ENCODE measurements at regions not wholly inside any gene's neighbourhood (a gene's known extent, or its start where the extent isn't known, plus 50 kb on each side); places are given as distances from the start of the nearest gene placed in this dataset.

DNA sequence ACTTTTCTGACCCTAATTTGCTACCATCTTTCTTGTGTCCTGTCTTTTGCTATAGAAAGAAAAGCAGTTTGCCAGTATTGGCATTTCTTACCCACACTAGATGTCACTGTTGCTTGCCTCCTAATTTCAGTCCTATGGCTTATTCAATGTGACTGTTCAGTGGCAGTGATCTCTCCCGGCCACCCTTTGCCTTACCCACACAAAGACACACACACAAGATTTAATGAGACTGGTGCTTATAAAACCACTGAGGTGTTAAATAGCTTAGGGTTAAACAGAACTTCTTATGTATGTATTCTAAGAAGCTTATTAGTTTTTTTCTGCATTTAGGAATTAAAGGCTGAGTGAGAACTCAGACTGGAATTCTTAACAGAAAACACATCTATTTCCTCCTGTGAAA lies 233.6 kb upstream of the ASCC3 start:
- no peak for DNase-seq
- no peak overlapping the region for H3K9ac ChIP-seq (ENCODE audit: insufficient read depth, low read length, poor library complexity, severe bottlenecking)
- H3K4me3 Mint-ChIP-seq = no peak overlapping the region
- H3K27me3 Mint-ChIP-seq (ENCODE audit: low read depth in 3 of 3) = peaks cover 0 to 2% (median 0%) of the 10 kb centered on the region in 3 donors
- no peaks in the 10 kb centered on the region for H3K4me1 Mint-ChIP-seq
- no CpG with 5 or more reads among the region's 1 CpG for WGBS (ENCODE audit: insufficient coverage)
- H3K27me3 ChIP-seq (ENCODE audit: control insufficient read depth in 2 of 2, insufficient read depth in 2 of 2, low read length in 2 of 2) = no peaks in the 10 kb centered on the region
- no peak overlapping the region for H3K27ac ChIP-seq (ENCODE audit: low read depth in 1 of 2, low read length in 2 of 2)
- no peaks in the 10 kb centered on the region for H3K4me1 ChIP-seq (ENCODE audit: control insufficient read depth in 1 of 2, insufficient read depth in 2 of 2, low read length in 2 of 2)
- no peaks in the 10 kb centered on the region for H4K20me1 ChIP-seq (ENCODE audit: insufficient read depth, low read length)
- no peak overlapping the region for H3K4me3 ChIP-seq (replicated peaks in 1 of 3; ENCODE audit: low read depth in 2 of 3, low read length in 3 of 3)
- H3K36me3 ChIP-seq (replicated peaks in 1 of 2; ENCODE audit: control insufficient read depth in 1 of 2, insufficient read depth in 2 of 2, low read length in 2 of 2) = no peaks in the 10 kb centered on the region
- H3K4me2 ChIP-seq (replicated peaks; ENCODE audit: extremely low read depth, low read length, poor library complexity, severe bottlenecking) = no peak overlapping the region
- no peak for TF ChIP-seq CTCF (IDR thresholded peaks at IDR 0.05)
- H3K27ac Mint-ChIP-seq = no peak overlapping the region
- no peaks in the 10 kb centered on the region for H3K9me3 Mint-ChIP-seq
- no peak overlapping the region for H2AFZ ChIP-seq (ENCODE audit: insufficient read depth, low read depth, low read length, poor library complexity, severe bottlenecking)
- H3K9me3 ChIP-seq (replicated peaks in 1 of 2; ENCODE audit: control insufficient read depth in 1 of 2, insufficient read depth in 1 of 2, low read length in 2 of 2) = no peaks in the 10 kb centered on the region
- H3K79me2 ChIP-seq (ENCODE audit: insufficient read depth, low read length) = no peaks in the 10 kb centered on the region
- no peaks in the 10 kb centered on the region for H3K36me3 Mint-ChIP-seq
- intact Hi-C loops (cut with micrococcal nuclease) = no loop called here

DNA sequence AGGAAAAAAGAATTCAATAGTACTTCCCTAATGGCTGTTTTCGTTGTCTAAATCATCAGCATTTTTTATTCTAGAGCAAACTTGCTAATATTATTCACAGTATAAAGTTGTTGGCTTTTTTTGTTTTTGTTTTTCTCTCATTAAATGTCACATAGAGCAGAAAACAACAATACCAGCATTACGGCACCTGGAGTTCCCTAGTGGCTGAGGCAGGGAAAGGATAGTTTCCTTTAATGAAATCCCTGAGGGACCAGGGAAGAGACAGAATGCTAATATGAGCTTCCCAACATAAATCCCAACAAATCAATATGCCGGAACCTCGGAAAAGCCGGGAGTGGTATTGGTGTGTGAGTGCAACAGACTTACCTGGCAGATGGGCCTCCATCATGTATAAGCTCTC lies 235.2 kb upstream of the ASCC3 start:
- Mint-ChIP-seq H3K36me3 (no peaks in the 10 kb centered on the region), H3K27ac (no peak overlapping the region), H3K4me1 (no peaks in the 10 kb centered on the region), H3K4me3 (no peak overlapping the region), H3K9me3 (no peaks in the 10 kb centered on the region), H3K27me3 (ENCODE audit: low read depth in 3 of 3) (peaks cover 0 to 2% (median 0%) of the 10 kb centered on the region in 3 donors)
- DNase-seq = no peak
- no CpG with 5 or more reads among the region's 5 CpGs for WGBS (ENCODE audit: insufficient coverage)
- H3K9me3 ChIP-seq (replicated peaks in 1 of 2; ENCODE audit: control insufficient read depth in 1 of 2, insufficient read depth in 1 of 2, low read length in 2 of 2) = no peaks in the 10 kb centered on the region
- intact Hi-C loops (cut with micrococcal nuclease) = no loop called here
- no peaks in the 10 kb centered on the region for H3K27me3 ChIP-seq (ENCODE audit: control insufficient read depth in 2 of 2, insufficient read depth in 2 of 2, low read length in 2 of 2)
- H3K4me2 ChIP-seq (replicated peaks; ENCODE audit: extremely low read depth, low read length, poor library complexity, severe bottlenecking) = no peak overlapping the region
- TF ChIP-seq CTCF (IDR thresholded peaks at IDR 0.05) = no peak
- no peaks in the 10 kb centered on the region for H4K20me1 ChIP-seq (ENCODE audit: insufficient read depth, low read length)
- no peaks in the 10 kb centered on the region for H3K36me3 ChIP-seq (replicated peaks in 1 of 2; ENCODE audit: control insufficient read depth in 1 of 2, insufficient read depth in 2 of 2, low read length in 2 of 2)
- no peak overlapping the region for H3K4me3 ChIP-seq (replicated peaks in 1 of 3; ENCODE audit: low read depth in 2 of 3, low read length in 3 of 3)
- no peak overlapping the region for H2AFZ ChIP-seq (ENCODE audit: insufficient read depth, low read depth, low read length, poor library complexity, severe bottlenecking)
- no peak overlapping the region for H3K9ac ChIP-seq (ENCODE audit: insufficient read depth, low read length, poor library complexity, severe bottlenecking)
- H3K4me1 ChIP-seq (ENCODE audit: control insufficient read depth in 1 of 2, insufficient read depth in 2 of 2, low read length in 2 of 2) = no peaks in the 10 kb centered on the region
- H3K27ac ChIP-seq (ENCODE audit: low read depth in 1 of 2, low read length in 2 of 2) = no peak overlapping the region
- no peaks in the 10 kb centered on the region for H3K79me2 ChIP-seq (ENCODE audit: insufficient read depth, low read length)

All from CD14-positive monocyte (primary cell).